NCI-H446 treated with DMSO at 0.1 percent for 48 hours (cell line): ENCODE measurements at regions not wholly inside any gene's neighbourhood (a gene's known extent, or its start where the extent isn't known, plus 50 kb on each side); places are given as distances from the start of the nearest gene placed in this dataset.

Experiments
- DNase-seq: peaks from one replicate; lab custom pipeline; 2025; lab: John Stamatoyannopoulos, UW

- DNase-seq: no peak
Measured at GRCh38 chr10:8543361-8544056, 489.0 kb downstream of the GATA3 start.

GRCh38 chr10:8544057-8544380 lies 489.5 kb downstream of the GATA3 start:
- DNase-seq: no peak

- no peak for DNase-seq
Measured at GRCh38 chr10:8544500-8544899, 490.0 kb downstream of the GATA3 start.

- no peak for DNase-seq
Measured at GRCh38 chr10:8554574-8554973, 500.1 kb downstream of the GATA3 start.

GRCh38 chr10:8556321-8556720 lies 501.8 kb downstream of the GATA3 start:
- DNase-seq: no peak

GRCh38 chr10:8563478-8563877 lies 509.0 kb downstream of the GATA3 start:
- no peak for DNase-seq

- no peak for DNase-seq
Measured at GRCh38 chr10:8566737-8567136, 512.2 kb downstream of the GATA3 start.

- DNase-seq: no peak
Measured at GRCh38 chr10:8568401-8568800, 513.9 kb downstream of the GATA3 start.

GRCh38 chr10:8575620-8576019 lies 521.1 kb downstream of the GATA3 start:
- DNase-seq: no peak

GRCh38 chr10:8576281-8576680 lies 521.8 kb downstream of the GATA3 start:
- DNase-seq: no peak

GRCh38 chr10:8576911-8577310 lies 522.4 kb downstream of the GATA3 start:
- DNase-seq: no peak

- DNase-seq: no peak
Measured at GRCh38 chr10:8577686-8578085, 523.2 kb downstream of the GATA3 start.

GRCh38 chr10:8581521-8582225 lies 527.2 kb downstream of the GATA3 start:
- no peak for DNase-seq

GRCh38 chr10:8583096-8583495 lies 528.6 kb downstream of the GATA3 start:
- no peak for DNase-seq

GRCh38 chr10:8584666-8585065 lies 530.2 kb downstream of the GATA3 start:
- no peak for DNase-seq

- DNase-seq: no peak
Measured at GRCh38 chr10:8586504-8586903, 532.0 kb downstream of the GATA3 start.

- no peak for DNase-seq
Measured at GRCh38 chr10:8588135-8588534, 533.6 kb downstream of the GATA3 start.

GRCh38 chr10:8590518-8590917 lies 536.0 kb downstream of the GATA3 start:
- DNase-seq: no peak

- no peak for DNase-seq
Measured at GRCh38 chr10:8591640-8592039, 537.2 kb downstream of the GATA3 start.

- DNase-seq: no peak
Measured at GRCh38 chr10:8594176-8594575, 539.7 kb downstream of the GATA3 start.

GRCh38 chr10:8594711-8595110 lies 540.2 kb downstream of the GATA3 start:
- no peak for DNase-seq

GRCh38 chr10:8595140-8595539 lies 540.7 kb downstream of the GATA3 start:
- DNase-seq: no peak

- no peak for DNase-seq
Measured at GRCh38 chr10:8596929-8597472, 542.5 kb downstream of the GATA3 start.

- DNase-seq: no peak
Measured at GRCh38 chr10:8600192-8600591, 545.7 kb downstream of the GATA3 start.
